GM23248 (cell line): ENCODE measurements at regions not wholly inside any gene's neighbourhood (a gene's known extent, or its start where the extent isn't known, plus 50 kb on each side); places are given as distances from the start of the nearest gene placed in this dataset.

Experiments
- EZH2 ChIP-seq: fragments of 200-600 bp; sonication (generic); IDR thresholded peaks from 2 replicates; pipeline ENCODE4 v1.6.1; 2018; ENCODE audit warnings: antibody characterized with exemption, mild to moderate bottlenecking; ENCODE audit not compliant: insufficient read depth, poor library complexity, severe bottlenecking
- EZH2phosphoT487 ChIP-seq: fragments of 200-600 bp; sonication (generic); IDR thresholded peaks from 2 replicates; pipeline ENCODE4 v1.6.1; 2018; ENCODE audit warnings: antibody characterized with exemption, moderate library complexity, mild to moderate bottlenecking, low read depth; ENCODE audit not compliant: insufficient read depth

GRCh38 chr16:52787709-52788108, 240.8 kb upstream of the TOX3 start:
- TF ChIP-seq EZH2phosphoT487 (no peak), EZH2 (no peak)
